HL-60 (cell line): ENCODE measurements at regions not wholly inside any gene's neighbourhood (a gene's known extent, or its start where the extent isn't known, plus 50 kb on each side); places are given as distances from the start of the nearest gene placed in this dataset.

Source experiments
- GABPA ChIP-seq: IDR thresholded peaks from 2 replicates; pipeline ENCODE4 v1.6.1; 2012; ENCODE audit warnings: low read depth
- TF ChIP-seq, protein P1 (sequence below): IDR thresholded peaks from one replicate; pipeline ENCODE4 v1.5.1; 2011; ENCODE audit warnings: low read length, control low read depth, inconsistent platforms; ENCODE audit not compliant: insufficient read depth

DNA sequence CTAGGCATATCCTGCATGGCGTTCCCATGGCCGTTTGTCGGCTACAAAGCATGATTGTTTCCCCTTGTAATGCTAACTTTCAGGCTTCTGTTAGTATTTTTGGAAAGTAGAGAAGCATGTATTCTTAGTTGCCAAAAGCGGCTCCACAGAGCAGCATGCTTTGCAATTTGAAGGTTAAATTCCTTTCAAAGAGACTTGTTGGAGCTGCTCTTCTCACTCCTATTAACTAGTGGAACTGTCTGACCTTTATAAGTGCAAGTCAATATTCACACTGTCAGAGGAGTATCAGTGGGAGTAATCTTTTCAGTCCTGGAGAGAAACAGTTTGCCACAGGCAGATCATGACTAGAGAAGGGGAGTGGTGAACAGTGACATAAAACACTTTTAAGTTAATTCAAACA, 656.1 kb upstream of the NOVA1 start:
- TF ChIP-seq, protein P1, sequence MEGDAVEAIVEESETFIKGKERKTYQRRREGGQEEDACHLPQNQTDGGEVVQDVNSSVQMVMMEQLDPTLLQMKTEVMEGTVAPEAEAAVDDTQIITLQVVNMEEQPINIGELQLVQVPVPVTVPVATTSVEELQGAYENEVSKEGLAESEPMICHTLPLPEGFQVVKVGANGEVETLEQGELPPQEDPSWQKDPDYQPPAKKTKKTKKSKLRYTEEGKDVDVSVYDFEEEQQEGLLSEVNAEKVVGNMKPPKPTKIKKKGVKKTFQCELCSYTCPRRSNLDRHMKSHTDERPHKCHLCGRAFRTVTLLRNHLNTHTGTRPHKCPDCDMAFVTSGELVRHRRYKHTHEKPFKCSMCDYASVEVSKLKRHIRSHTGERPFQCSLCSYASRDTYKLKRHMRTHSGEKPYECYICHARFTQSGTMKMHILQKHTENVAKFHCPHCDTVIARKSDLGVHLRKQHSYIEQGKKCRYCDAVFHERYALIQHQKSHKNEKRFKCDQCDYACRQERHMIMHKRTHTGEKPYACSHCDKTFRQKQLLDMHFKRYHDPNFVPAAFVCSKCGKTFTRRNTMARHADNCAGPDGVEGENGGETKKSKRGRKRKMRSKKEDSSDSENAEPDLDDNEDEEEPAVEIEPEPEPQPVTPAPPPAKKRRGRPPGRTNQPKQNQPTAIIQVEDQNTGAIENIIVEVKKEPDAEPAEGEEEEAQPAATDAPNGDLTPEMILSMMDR = no peak
- TF ChIP-seq GABPA = no peak
